ENCODE measurements at regions not wholly inside any gene's neighbourhood (a gene's known extent, or its start where the extent isn't known, plus 50 kb on each side); places are given as distances from the start of the nearest gene placed in this dataset.

DNA sequence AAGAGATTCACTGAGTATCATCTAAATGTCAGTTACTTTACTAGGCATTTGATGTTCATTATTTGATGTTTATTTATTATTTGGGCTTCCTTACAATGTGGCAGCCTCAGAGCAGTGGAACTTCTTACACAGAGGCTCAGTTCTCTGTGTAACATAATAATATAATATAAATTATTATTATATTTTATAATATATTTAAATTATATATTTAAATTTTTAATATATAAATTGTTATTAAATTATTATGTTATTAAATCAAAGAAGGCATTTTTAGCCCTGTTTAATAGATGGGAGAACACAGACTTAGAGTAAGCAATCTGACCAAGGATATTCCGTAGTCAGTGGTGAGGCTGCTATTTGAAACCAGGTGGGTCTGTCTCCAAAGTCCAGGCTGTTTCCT, 315.3 kb upstream of the SKOR2 start:
- no peak for DNase-seq (ENCODE audit: low read depth)
- TF ChIP-seq, protein P1, sequence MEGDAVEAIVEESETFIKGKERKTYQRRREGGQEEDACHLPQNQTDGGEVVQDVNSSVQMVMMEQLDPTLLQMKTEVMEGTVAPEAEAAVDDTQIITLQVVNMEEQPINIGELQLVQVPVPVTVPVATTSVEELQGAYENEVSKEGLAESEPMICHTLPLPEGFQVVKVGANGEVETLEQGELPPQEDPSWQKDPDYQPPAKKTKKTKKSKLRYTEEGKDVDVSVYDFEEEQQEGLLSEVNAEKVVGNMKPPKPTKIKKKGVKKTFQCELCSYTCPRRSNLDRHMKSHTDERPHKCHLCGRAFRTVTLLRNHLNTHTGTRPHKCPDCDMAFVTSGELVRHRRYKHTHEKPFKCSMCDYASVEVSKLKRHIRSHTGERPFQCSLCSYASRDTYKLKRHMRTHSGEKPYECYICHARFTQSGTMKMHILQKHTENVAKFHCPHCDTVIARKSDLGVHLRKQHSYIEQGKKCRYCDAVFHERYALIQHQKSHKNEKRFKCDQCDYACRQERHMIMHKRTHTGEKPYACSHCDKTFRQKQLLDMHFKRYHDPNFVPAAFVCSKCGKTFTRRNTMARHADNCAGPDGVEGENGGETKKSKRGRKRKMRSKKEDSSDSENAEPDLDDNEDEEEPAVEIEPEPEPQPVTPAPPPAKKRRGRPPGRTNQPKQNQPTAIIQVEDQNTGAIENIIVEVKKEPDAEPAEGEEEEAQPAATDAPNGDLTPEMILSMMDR (IDR thresholded peaks at IDR 0.05; ENCODE audit: insufficient read depth, low read length, poor library complexity, severe bottlenecking), result no peak
- Histone ChIP-seq H3K4me3 (ENCODE audit: low read depth, low read length) (no peak overlapping the region), H3K27me3 (ENCODE audit: control insufficient read depth, insufficient read depth, low read length) (no peaks in the 10 kb centered on the region), H3K36me3 (ENCODE audit: control insufficient read depth, insufficient read depth, low read length) (no peaks in the 10 kb centered on the region)

DNA sequence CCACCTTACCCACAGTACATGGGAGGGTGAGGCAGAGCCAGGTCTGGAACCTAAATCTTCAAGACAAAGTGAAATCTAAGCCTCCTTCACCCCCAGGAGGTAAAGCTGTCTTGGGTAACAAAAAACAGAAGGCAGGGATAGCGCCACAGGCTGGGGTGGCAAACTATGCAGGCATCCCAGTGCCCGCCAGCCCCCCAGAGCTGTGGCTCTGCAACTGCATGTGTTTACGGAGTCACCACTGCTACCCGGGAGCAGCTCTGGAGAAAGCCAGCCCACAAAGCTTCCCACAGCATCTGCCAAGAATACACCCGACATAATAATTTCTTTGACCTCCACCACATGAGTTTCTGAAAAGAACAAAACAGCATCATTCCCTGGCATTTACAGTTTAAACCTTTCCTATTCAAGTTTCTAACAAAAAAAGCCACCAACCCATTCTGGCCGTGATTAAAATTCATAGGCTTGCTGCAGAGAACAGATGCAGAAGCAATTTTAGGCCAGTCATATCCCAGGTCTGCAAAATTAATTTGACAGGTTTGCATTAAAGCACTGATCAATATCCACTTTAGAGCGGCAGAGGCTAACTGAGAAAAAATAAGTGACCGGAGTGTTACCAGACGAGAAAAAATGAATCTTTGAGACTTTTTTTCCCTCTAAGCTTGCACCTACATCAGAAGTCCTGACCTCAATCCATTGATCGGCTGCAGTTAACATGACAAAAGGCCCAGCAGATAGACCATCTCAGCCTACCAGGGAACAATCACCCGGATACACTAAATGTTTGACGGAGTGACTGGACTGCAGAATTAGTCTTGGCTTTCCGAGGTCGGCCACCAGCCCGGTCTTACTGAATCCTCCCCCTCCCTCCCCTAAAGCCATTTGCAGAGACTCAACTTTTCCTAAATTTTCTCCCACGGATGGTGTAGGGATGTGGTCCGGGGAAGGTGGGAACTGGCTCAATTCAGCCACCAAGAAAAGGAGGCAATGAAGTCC, 309.6 kb upstream of the SKOR2 start:
- Histone ChIP-seq H3K4me3 (ENCODE audit: low read depth, low read length) (no peak overlapping the region), H3K27me3 (ENCODE audit: control insufficient read depth, insufficient read depth, low read length) (peaks cover 3% of the 10 kb centered on the region), H3K36me3 (ENCODE audit: control insufficient read depth, insufficient read depth, low read length) (no peaks in the 10 kb centered on the region)
- DNase-seq (ENCODE audit: low read depth), result no peak
- TF ChIP-seq, protein P1 (IDR thresholded peaks at IDR 0.05; ENCODE audit: insufficient read depth, low read length, poor library complexity, severe bottlenecking), result no peak

DNA sequence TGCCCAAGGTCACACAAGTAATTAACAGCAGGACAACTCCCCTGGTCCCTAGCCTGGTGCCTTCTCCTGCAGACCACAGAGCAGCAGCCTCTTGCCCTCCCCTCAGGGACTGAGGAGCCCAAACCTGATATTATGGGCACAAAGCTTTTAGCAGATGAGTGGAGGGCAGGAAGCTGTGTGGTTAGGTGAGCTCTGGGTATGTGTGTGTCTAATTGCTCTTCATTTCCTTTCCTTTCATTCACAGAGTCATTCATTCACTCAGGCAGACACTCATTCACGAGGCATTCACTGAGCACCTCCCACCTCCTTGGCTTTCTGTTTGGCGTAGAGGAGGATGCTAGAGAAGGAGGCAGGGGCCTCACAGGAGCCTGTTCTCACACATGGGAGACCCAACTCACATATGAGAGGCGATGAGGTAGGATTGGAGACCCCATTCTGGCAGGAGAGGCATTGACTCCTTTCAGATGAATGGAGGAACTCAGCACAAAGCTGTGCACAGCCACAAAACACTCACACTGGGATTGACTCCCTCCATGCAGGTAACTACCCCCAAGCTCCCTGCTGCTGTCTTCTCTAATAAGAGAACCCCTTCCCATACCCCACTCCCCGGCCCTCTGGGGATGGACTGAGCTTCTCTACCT, 306.8 kb upstream of the SKOR2 start:
- Histone ChIP-seq H3K27me3 (ENCODE audit: control insufficient read depth, insufficient read depth, low read length) (peaks cover 3% of the 10 kb centered on the region), H3K36me3 (ENCODE audit: control insufficient read depth, insufficient read depth, low read length) (no peaks in the 10 kb centered on the region), H3K4me3 (ENCODE audit: low read depth, low read length) (no peak overlapping the region)
- no peak for DNase-seq (ENCODE audit: low read depth)
- TF ChIP-seq, protein P1 (IDR thresholded peaks at IDR 0.05; ENCODE audit: insufficient read depth, low read length, poor library complexity, severe bottlenecking), result no peak

DNA sequence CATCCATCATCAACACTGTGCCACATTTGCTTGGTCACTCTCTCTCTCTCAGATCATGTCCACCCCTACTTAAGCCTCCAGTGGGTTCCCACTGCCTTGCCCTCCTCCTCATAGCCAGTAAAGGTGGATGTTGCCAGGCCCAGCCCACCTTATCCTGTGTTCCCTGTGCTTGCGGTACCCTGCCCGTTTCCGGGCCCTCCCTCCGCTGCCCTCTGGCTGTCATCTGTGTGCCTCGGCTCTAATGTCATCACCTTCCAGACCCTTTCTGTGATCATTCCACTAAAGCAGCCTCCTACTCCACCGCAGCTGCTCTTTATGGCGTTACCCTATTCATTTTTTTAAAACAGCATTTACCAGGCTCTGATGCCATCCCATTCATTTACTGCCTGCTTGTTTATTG, 305.7 kb upstream of the SKOR2 start:
- TF ChIP-seq, protein P1 (IDR thresholded peaks at IDR 0.05; ENCODE audit: insufficient read depth, low read length, poor library complexity, severe bottlenecking), result no peak
- Histone ChIP-seq H3K36me3 (ENCODE audit: control insufficient read depth, insufficient read depth, low read length) (no peaks in the 10 kb centered on the region), H3K27me3 (ENCODE audit: control insufficient read depth, insufficient read depth, low read length) (peaks cover 3% of the 10 kb centered on the region), H3K4me3 (ENCODE audit: low read depth, low read length) (no peak overlapping the region)
- DNase-seq (ENCODE audit: low read depth), result no peak

DNA sequence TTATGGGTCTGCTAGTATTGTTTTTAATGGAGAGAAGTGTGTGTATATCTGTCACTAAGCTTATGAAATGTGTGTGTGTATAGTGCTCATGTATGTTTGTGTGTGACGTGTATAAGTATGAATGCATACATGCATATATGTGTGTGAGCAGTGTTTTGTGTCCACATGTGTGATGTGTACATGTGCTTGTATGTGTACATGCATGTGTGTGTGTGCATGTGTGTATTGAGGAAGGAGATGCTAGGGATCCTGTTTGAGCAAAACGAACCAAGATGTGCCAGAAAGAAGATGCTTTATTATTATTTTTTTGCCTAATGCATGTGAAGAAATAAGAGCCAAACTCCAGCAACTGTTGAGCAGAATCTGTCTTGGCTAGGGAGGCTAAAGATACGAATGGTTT, 301.3 kb upstream of the SKOR2 start:
- TF ChIP-seq, protein P1 (IDR thresholded peaks at IDR 0.05; ENCODE audit: insufficient read depth, low read length, poor library complexity, severe bottlenecking), result no peak

More for the DNA sequence above, 301.3 kb upstream of the SKOR2 start:
- H3K36me3 ChIP-seq (ENCODE audit: control insufficient read depth, insufficient read depth, low read length), result no peaks in the 10 kb centered on the region
- H3K27me3 ChIP-seq (ENCODE audit: control insufficient read depth, insufficient read depth, low read length), result no peaks in the 10 kb centered on the region
- DNase-seq (ENCODE audit: low read depth), result no peak
- no peak overlapping the region for H3K4me3 ChIP-seq (ENCODE audit: low read depth, low read length)

Measured in kidney epithelial cell (primary cell).